Cardiac fibroblast (primary cell): ENCODE measurements at regions not wholly inside any gene's neighbourhood (a gene's known extent, or its start where the extent isn't known, plus 50 kb on each side); places are given as distances from the start of the nearest gene placed in this dataset.
A peak's percentile ranks its signal among the peaks of the same experiment; 100 is the strongest.

Experiments
- DNase-seq, 2 donors: peaks; one replicate each; pipeline versions ENCODE4 v3.0.0 to v3.0.0-alpha.2; 2010; ENCODE audit warnings: low read depth in 2 of 2
- H3K4me3 ChIP-seq, 2 donors: replicated peaks in 1 of 2; 1 replicate in 1 of 2; 2 replicates in 1 of 2; pipeline ENCODE4 v1.5.1; 2011; ENCODE audit warnings: low read depth in 2 of 2, low read length in 2 of 2, mild to moderate bottlenecking in 2 of 2, moderate library complexity in 1 of 2
- CTCF ChIP-seq: IDR thresholded peaks from one replicate; pipeline ENCODE4 v1.5.1; 2011; ENCODE audit warnings: low read depth, mild to moderate bottlenecking, low read length, inconsistent platforms

- TF ChIP-seq CTCF, result no peak
- H3K4me3 ChIP-seq, result no peak overlapping the region
- peak in 1 of 2 donors; percentile 51 for DNase-seq
These were observed 94.4 kb upstream of the COL1A2 start for GRCh38 chr7:94300176-94300835.

GRCh38 chr7:94301024-94301586, 93.6 kb upstream of the COL1A2 start:
- peak overlapping the region in 1 of 2 donors; percentile 16 for H3K4me3 ChIP-seq
- DNase-seq, result peak; percentile 97 to 99
- peak; percentile 18 for TF ChIP-seq CTCF

GRCh38 chr7:94303118-94303517, 91.6 kb upstream of the COL1A2 start:
- TF ChIP-seq CTCF, result no peak
- no peak for DNase-seq
- H3K4me3 ChIP-seq, result no peak overlapping the region

GRCh38 chr7:94303695-94304094, 91.0 kb upstream of the COL1A2 start:
- TF ChIP-seq CTCF, result no peak
- peak; percentile 86 to 88 for DNase-seq
- no peak overlapping the region for H3K4me3 ChIP-seq

- no peak for TF ChIP-seq CTCF
- H3K4me3 ChIP-seq, result no peak overlapping the region
- DNase-seq, result no peak
These were observed 89.8 kb upstream of the COL1A2 start for GRCh38 chr7:94304878-94305277.

GRCh38 chr7:94305836-94306235, 88.9 kb upstream of the COL1A2 start:
- no peak for TF ChIP-seq CTCF
- no peak overlapping the region for H3K4me3 ChIP-seq
- no peak for DNase-seq
